HG02623 (cell line): ENCODE measurements at regions not wholly inside any gene's neighbourhood (a gene's known extent, or its start where the extent isn't known, plus 50 kb on each side); places are given as distances from the start of the nearest gene placed in this dataset.
"Not testable (repeated sequence)": the region's sequence is repeated elsewhere in the genome, so short reads cannot be mapped to it uniquely, and the experiment has no call there.

Experiments
- ATAC-seq: cut with Tn5 transposase; IDR thresholded peaks from one replicate; pipeline ENCODE4 v1.9.1; 2021; ENCODE audit warnings: moderate library complexity; ENCODE audit not compliant: unreplicated experiment

GRCh38 chr9:65421486-65421885, 136.5 kb upstream of the FOXD4L5 start:
- not testable (repeated sequence) for ATAC-seq

DNA sequence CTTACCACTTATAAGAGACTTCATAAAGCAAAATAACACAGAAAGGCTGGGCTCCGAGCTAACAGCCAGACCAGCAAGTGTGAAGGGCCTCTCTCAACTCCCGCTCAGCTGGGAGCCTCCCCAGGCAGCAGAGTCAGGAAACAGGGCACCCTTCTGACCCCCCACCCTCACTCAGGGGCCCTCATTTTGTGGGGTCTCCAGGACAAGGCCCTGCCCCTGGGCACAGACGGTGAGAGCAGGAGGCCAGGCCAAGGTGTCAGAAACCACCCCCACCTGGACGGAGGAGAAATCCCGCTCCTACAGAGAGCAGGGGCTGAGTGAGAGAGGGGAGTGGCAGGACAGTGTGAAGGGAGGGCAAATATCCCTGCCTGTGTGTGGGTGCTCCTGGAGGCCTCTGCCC, 135.8 kb upstream of the FOXD4L5 start:
- ATAC-seq: no peak

DNA sequence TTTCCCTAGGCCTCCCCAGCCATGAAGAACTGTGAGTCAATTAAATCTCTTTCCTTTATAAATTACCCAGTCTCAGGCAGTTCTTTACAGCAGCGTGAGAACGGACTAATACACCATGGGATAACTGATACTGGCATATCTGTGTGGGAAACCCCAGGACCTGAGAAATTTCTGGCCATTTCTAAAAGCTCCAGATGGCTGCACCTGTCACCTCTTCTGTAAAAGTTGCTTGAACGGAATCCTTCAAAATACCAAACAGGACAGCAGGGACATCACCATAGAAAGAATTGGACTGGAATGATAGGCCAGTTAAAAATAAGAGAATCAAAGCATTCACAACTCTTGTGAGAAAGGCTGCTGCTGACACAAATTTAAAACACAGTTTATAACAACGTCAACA, 134.0 kb upstream of the FOXD4L5 start:
- ATAC-seq: not testable (repeated sequence)

DNA sequence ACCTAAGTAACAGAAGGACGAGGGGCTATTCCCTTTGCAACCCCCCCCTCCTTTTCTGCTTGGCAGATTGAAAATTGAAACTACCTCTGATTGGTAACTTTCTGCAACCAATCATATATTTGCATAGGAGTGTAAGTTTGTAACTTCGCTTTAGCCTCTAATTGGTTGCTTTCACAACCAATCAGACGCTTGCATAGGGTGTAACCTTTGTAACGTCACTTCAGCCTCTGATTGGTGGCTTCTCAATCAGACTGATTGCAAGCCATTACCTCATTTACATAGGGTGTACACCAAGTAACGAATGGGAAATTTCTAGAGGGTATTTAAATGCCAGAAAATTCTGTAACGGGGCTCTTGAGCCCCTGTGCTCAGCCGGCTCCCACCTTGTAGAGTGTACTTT, 131.9 kb upstream of the FOXD4L5 start:
- not testable (repeated sequence) for ATAC-seq

DNA sequence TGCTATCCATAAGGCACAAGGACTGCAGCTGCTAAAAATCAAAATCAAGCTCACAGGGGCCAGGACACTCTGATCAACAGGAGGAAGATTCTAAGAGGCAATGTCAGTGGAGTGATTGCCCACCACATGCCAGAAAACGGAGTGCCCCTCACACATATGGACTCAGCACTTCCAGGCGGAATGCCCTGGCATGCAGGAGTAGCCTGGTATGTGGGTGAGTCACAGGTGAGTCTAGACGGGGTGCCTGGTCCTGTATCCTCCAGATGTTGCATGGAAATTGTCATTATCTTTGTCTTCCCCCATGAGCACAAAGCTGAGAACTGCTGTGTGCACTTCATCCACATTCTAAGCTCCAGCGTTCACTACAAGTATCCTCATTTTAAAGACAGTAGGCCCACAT, 129.2 kb upstream of the FOXD4L5 start:
- ATAC-seq: not testable (repeated sequence)

DNA sequence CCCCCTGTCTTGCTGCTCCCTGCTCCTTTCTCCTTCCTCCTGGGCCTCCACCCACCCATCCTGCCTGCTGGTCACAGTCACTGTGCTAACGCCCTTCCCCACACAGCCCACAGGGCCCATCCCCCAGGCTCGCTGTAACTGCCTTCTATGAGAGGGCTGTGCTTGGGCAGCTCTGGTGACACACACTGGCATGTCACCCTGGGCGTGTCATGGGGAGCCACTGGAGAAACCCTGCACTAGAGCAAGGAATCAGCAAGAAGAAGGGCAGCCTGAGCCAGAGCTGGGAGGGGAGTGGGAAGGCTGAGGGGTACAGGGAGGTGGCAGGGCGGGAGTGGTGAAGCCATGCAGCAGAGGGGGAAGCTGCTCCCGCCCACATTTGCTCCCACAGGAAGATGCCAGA, 128.4 kb upstream of the FOXD4L5 start:
- not testable (repeated sequence) for ATAC-seq

DNA sequence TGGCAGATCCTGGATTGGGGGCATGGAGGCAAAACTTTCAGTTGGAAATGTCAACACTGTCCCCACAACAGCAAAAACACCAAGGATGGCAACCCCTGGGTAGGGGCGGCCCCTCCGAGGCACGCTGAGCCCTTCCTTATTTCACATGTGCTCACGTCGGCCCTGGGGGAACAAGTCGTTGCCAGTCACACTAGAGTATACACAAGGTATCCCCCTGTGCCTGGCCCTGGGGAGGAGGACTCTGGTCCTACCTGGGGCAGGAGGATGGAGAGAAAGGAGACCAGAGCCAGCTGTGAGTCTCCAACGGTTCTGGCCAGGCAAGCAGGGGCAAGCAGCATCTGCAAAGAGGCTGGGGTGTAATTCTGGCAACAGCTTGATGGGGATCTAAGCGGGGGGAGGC, 126.9 kb upstream of the FOXD4L5 start:
- no peak for ATAC-seq

- ATAC-seq: no peak
Measured at GRCh38 chr9:65411336-65411735, 126.3 kb upstream of the FOXD4L5 start.

DNA sequence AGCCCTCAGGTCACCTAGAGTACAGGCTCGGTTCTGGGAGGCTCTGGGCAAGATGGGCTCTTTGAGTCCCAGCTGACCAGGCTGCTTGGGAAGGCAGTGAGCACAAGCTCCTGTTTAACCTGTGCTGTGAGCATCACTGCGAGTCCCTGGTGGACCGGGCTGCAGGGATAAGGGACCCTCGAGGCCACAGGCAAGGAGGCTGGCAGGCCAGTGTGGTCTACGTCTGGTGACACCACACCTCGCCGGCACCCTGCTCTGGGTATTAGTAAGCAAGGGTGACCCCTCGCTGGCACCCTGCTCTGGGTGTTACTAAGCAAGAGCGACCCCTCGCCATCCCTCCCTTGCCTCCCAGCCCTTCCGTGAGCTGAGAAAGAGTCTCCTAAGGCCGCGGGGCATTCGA, 125.9 kb upstream of the FOXD4L5 start:
- no peak for ATAC-seq

DNA sequence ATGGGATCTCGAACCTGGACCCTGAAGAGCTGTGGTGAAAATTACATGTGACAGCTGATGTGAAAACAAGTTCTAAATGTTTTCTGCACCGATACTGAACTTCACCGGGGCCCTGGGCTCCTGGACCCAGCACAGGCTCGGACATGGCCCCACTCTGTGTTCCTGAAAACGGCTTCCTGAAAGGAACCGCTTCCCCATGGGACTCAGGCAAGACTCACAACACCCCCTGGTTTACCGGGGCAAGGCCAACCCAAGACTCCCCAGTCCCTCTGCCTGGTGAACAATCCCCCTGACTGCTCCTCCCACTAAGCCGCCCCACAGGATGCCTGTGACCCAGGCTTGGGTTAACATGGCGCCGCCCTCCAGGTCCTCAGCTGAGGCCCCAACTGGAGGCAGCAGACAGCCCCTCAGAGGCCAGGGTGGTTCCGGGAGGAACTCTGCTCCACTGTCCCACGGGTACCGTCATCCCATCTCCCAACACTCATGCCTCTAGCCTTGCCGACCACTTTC, 124.5 kb upstream of the FOXD4L5 start:
- ATAC-seq: no peak

GRCh38 chr9:65408806-65409205, 123.8 kb upstream of the FOXD4L5 start:
- not testable (repeated sequence) for ATAC-seq

DNA sequence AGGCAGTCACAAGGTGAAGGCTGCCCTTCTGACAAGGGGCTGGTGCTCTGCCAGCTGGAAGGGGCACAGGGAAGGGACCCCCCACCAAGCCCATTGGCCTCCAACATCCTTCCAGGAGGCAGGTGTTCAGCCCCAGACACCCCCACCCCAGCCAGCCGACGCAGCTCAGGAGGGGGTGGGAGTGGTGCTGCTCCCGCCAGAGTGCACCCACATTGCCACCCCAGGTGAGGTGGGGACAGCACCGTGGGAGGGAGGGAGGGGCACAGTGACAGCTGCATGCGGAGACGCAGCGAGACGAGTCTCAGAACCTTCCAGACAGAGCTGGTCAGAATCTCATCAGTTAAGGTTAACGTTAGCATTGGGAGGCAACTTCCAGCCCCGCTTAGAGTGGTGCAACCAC, 121.6 kb upstream of the FOXD4L5 start:
- ATAC-seq: not testable (repeated sequence)

DNA sequence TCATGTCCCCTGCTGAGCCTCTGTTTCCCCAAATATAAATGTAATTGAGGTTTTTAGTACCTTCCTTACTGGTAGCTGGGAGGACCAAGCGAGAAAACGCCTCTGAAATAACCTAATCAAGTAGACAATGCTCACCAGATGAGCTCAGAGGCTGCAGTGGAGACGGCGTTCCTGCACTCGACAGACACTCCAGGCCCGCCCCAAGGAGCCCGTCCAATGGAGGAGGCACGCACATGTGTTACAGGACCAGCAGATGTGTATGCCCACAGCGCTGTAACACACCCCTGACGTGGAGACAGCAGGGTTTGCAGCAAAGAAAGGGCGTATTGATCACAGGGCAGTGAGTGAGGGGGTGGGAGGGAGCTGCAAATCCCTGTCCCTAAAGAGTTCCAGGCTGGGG, 120.8 kb upstream of the FOXD4L5 start:
- ATAC-seq: not testable (repeated sequence)

- ATAC-seq: no peak
Measured at GRCh38 chr9:65405253-65405652, 120.2 kb upstream of the FOXD4L5 start.

DNA sequence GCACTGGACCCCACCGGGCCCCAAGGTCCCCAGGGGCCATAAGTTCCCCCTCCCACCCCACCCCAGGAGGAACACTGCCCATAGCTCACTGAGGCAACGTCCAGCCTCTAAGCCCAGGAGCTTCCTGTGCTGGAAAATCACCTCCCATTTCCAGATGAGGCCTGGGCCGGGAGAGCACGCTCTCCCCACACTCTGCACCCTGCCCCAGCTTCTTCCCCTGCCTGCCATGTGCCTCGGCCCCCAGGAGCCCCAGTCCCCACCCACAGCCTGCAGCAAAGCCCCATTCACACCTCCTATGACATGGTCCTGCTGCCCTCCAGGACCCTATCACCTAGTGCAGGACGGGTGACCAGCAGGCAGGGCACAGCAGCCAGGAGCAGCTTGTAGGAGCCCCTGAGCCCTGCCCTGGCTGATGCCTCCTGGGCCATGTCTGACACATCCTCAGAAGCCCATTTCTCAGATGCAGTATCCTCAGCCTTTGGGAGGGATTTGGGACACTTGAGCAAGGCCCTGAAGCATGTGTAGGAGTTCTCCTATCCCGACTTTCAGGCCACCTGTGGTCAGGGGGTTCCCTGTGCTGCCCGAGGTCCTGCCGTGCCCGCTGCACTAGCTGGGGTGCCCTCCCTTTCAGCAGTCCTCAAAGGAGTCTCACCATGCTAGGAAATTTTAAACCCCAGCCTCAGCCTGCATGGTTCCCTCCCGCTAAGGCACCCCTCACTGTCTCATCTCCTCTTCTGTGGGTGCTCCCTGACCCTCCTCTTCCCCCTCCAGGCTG, 119.4 kb upstream of the FOXD4L5 start:
- ATAC-seq: no peak

GRCh38 chr9:65403721-65404120, 118.7 kb upstream of the FOXD4L5 start:
- ATAC-seq: no peak

GRCh38 chr9:65403072-65403471, 118.1 kb upstream of the FOXD4L5 start:
- not testable (repeated sequence) for ATAC-seq

GRCh38 chr9:65402206-65402870, 117.3 kb upstream of the FOXD4L5 start:
- not testable (repeated sequence) for ATAC-seq

DNA sequence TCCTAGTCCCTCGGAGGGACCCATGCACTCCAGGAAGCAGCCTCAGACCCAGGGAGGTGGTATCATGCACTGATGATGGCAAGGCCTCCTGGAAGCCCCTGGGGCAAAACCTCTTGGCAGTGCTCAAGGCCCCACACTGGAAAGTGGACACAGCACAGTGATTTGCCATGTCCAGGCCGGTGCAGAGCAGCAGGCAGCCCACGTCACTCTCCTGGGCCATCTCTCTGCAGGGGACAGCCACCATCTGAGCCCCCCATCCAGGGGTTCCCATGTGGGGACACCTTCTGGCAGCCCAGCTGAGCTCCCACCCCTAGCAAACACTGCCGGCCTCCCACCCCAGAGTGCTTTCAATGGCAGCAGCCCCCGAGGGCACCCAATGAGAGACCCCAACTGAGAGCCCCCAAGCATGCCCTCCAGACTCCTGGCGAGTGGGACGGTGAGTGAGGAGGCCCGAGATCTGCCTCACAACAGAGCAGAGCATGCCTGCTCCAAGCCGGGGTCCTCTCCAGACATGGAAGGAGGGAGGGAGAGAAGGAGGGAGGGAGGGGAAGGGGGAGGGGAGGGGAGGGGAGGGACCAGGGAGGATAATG, 116.5 kb upstream of the FOXD4L5 start:
- ATAC-seq: not testable (repeated sequence)

- no peak for ATAC-seq
Measured at GRCh38 chr9:65400886-65401285, 115.9 kb upstream of the FOXD4L5 start.

- not testable (repeated sequence) for ATAC-seq
Measured at GRCh38 chr9:65397763-65398719, 113.0 kb upstream of the FOXD4L5 start.
